ENCODE measurements at regions not wholly inside any gene's neighbourhood (a gene's known extent, or its start where the extent isn't known, plus 50 kb on each side); places are given as distances from the start of the nearest gene placed in this dataset.

GRCh38 chr3:71984843-71985613, 200.1 kb upstream of the PROK2 start:
- TF ChIP-seq POLR2A (IDR thresholded peaks at IDR 0.05), result no peak
- TF ChIP-seq CTCF (IDR thresholded peaks at IDR 0.05), result no peak

All from transverse colon (tissue), 3 donors.